ENCODE measurements at regions not wholly inside any gene's neighbourhood (a gene's known extent, or its start where the extent isn't known, plus 50 kb on each side); places are given as distances from the start of the nearest gene placed in this dataset.

DNA sequence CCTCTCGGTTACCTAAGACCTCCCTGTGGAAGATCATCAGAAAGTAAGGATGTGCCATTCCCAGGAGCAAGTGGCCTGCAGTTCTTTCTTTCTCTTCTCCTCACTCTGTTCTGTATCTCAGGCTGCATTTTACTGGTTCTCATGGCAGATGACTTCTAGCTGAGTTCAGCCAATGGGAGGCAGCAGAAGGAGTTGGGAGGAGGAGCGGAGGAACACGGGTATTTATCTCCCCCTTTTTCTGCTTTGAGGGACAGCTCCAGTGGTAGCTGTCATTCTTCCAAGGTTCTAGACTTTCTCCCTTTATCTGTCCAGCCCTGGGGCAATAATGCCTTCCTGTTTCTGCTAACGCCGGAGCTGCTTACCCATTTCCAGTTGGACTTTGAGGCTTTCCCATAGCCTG, 339.9 kb downstream of the NR2F2 start:
- Histone ChIP-seq H3K4me3 (no peak overlapping the region), H3K4me1 (no peaks in the 10 kb centered on the region), H3K27ac (no peak overlapping the region), H3K9me3 (no peaks in the 10 kb centered on the region), H3K27me3 (no peaks in the 10 kb centered on the region), H3K36me3 (no peaks in the 10 kb centered on the region)
- TF ChIP-seq POLR2A (IDR thresholded peaks at IDR 0.05) = no peak
- TF ChIP-seq CTCF (IDR thresholded peaks at IDR 0.05 in 4 of 5, conservative IDR thresholded peaks at IDR 0.05 in 1 of 5) = no peak
- ATAC-seq (no peak), DNase-seq (no peak)
- intact Hi-C loops (cut with DNase I; ENCODE audit: low total_unique reads) (no loop called here), in situ Hi-C loops (cut with MboI; ENCODE audit: low sequenced_read_pairs in 4 of 4) (no loop called here)

GRCh38 chr15:96672629-96673028, 342.1 kb downstream of the NR2F2 start:
- H3K27me3 ChIP-seq = no peaks in the 10 kb centered on the region
- ATAC-seq = no peak
- H3K4me3 ChIP-seq = no peak overlapping the region
- H3K36me3 ChIP-seq = no peaks in the 10 kb centered on the region
- no peak for TF ChIP-seq CTCF (IDR thresholded peaks at IDR 0.05 in 4 of 5, conservative IDR thresholded peaks at IDR 0.05 in 1 of 5)
- no peak for TF ChIP-seq POLR2A (IDR thresholded peaks at IDR 0.05)
- no peaks in the 10 kb centered on the region for H3K4me1 ChIP-seq
- intact Hi-C loops (cut with DNase I; ENCODE audit: low total_unique reads) = no loop called here
- H3K27ac ChIP-seq = no peak overlapping the region
- no peak for DNase-seq
- H3K9me3 ChIP-seq = no peaks in the 10 kb centered on the region
- in situ Hi-C loops (cut with MboI; ENCODE audit: low sequenced_read_pairs in 4 of 4) = no loop called here

- TF ChIP-seq CTCF (IDR thresholded peaks at IDR 0.05 in 4 of 5, conservative IDR thresholded peaks at IDR 0.05 in 1 of 5) = no peak
- TF ChIP-seq POLR2A (IDR thresholded peaks at IDR 0.05) = no peak
- DNase-seq (no peak), ATAC-seq (no peak)
- H3K4me3 ChIP-seq = no peak overlapping the region
- no peaks in the 10 kb centered on the region for H3K9me3 ChIP-seq
- no peaks in the 10 kb centered on the region for H3K27me3 ChIP-seq
- in situ Hi-C loops (cut with MboI; ENCODE audit: low sequenced_read_pairs in 4 of 4) = no loop called here
- H3K4me1 ChIP-seq = no peaks in the 10 kb centered on the region
- intact Hi-C loops (cut with DNase I; ENCODE audit: low total_unique reads) = no loop called here
- no peaks in the 10 kb centered on the region for H3K36me3 ChIP-seq
- no peak overlapping the region for H3K27ac ChIP-seq
Measured at GRCh38 chr15:96678386-96678785, 347.9 kb downstream of the NR2F2 start.

GRCh38 chr15:96687388-96688107, 357.0 kb downstream of the NR2F2 start:
- no peak for ATAC-seq
- H3K36me3 ChIP-seq = no peaks in the 10 kb centered on the region
- intact Hi-C loops (cut with DNase I; ENCODE audit: low total_unique reads) (no loop called here), in situ Hi-C loops (cut with MboI; ENCODE audit: low sequenced_read_pairs in 4 of 4) (no loop called here)
- H3K9me3 ChIP-seq = no peaks in the 10 kb centered on the region
- H3K4me1 ChIP-seq = no peaks in the 10 kb centered on the region
- TF ChIP-seq POLR2A (IDR thresholded peaks at IDR 0.05) = no peak
- no peak for TF ChIP-seq CTCF (IDR thresholded peaks at IDR 0.05 in 4 of 5, conservative IDR thresholded peaks at IDR 0.05 in 1 of 5)
- no peak overlapping the region for H3K4me3 ChIP-seq
- no peak overlapping the region for H3K27ac ChIP-seq
- DNase-seq = no peak
- no peaks in the 10 kb centered on the region for H3K27me3 ChIP-seq

GRCh38 chr15:96690733-96691132, 360.2 kb downstream of the NR2F2 start:
- H3K4me1 ChIP-seq = no peaks in the 10 kb centered on the region
- in situ Hi-C loops (cut with MboI; ENCODE audit: low sequenced_read_pairs in 4 of 4) (no loop called here), intact Hi-C loops (cut with DNase I; ENCODE audit: low total_unique reads) (no loop called here)

More at GRCh38 chr15:96690733-96691132, 360.2 kb downstream of the NR2F2 start:
- ATAC-seq (no peak), DNase-seq (no peak)
- no peaks in the 10 kb centered on the region for H3K36me3 ChIP-seq
- H3K9me3 ChIP-seq = no peaks in the 10 kb centered on the region
- H3K27ac ChIP-seq = no peak overlapping the region
- H3K27me3 ChIP-seq = no peaks in the 10 kb centered on the region
- no peak overlapping the region for H3K4me3 ChIP-seq
- TF ChIP-seq POLR2A (IDR thresholded peaks at IDR 0.05) (no peak), CTCF (IDR thresholded peaks at IDR 0.05 in 4 of 5, conservative IDR thresholded peaks at IDR 0.05 in 1 of 5) (no peak)

All from gastrocnemius medialis (tissue), 4 donors.